GM21825 (cell line): ENCODE measurements at regions not wholly inside any gene's neighbourhood (a gene's known extent, or its start where the extent isn't known, plus 50 kb on each side); places are given as distances from the start of the nearest gene placed in this dataset.
"Not testable (repeated sequence)": the region's sequence is repeated elsewhere in the genome, so short reads cannot be mapped to it uniquely, and the experiment has no call there.

ENCODE experiments used
- ATAC-seq: cut with Tn5 transposase; IDR thresholded peaks from one replicate; pipeline ENCODE4 v1.9.1; 2021; ENCODE audit warnings: mild to moderate bottlenecking, moderate library complexity; ENCODE audit not compliant: unreplicated experiment

GRCh38 chr22:48494256-48494967, 1333.3 kb downstream of the BRD1 start:
- ATAC-seq = no peak

GRCh38 chr22:48493733-48494132, 1333.9 kb downstream of the BRD1 start:
- ATAC-seq = no peak

- no peak for ATAC-seq
Measured at GRCh38 chr22:48492366-48493320, 1335.0 kb downstream of the BRD1 start.

- no peak for ATAC-seq
Measured at GRCh38 chr22:48491451-48491941, 1336.2 kb downstream of the BRD1 start.

- ATAC-seq = no peak
Measured at GRCh38 chr22:48490500-48491411, 1336.9 kb downstream of the BRD1 start.

- no peak for ATAC-seq
Measured at GRCh38 chr22:48489551-48490499, 1337.8 kb downstream of the BRD1 start.

GRCh38 chr22:48488611-48489511, 1338.8 kb downstream of the BRD1 start:
- ATAC-seq = no peak

GRCh38 chr22:48488149-48488551, 1339.5 kb downstream of the BRD1 start:
- no peak for ATAC-seq

- ATAC-seq = no peak
Measured at GRCh38 chr22:48486558-48486957, 1341.1 kb downstream of the BRD1 start.

- no peak for ATAC-seq
Measured at GRCh38 chr22:48486134-48486532, 1341.5 kb downstream of the BRD1 start.

- ATAC-seq = no peak
Measured at GRCh38 chr22:48485149-48486133, 1342.2 kb downstream of the BRD1 start.

- no peak for ATAC-seq
Measured at GRCh38 chr22:48483764-48484528, 1343.7 kb downstream of the BRD1 start.

- ATAC-seq = no peak
Measured at GRCh38 chr22:48482771-48483170, 1344.9 kb downstream of the BRD1 start.

GRCh38 chr22:48482198-48482597, 1345.5 kb downstream of the BRD1 start:
- ATAC-seq = not testable (repeated sequence)

GRCh38 chr22:48481748-48482147, 1345.9 kb downstream of the BRD1 start:
- ATAC-seq = no peak

GRCh38 chr22:48478529-48479265, 1349.0 kb downstream of the BRD1 start:
- ATAC-seq = no peak
